HG02610 (cell line): ENCODE measurements at regions not wholly inside any gene's neighbourhood (a gene's known extent, or its start where the extent isn't known, plus 50 kb on each side); places are given as distances from the start of the nearest gene placed in this dataset.

Source experiments
- ATAC-seq: cut with Tn5 transposase; IDR thresholded peaks from one replicate; pipeline ENCODE4 v1.9.1; 2021; ENCODE audit warnings: mild to moderate bottlenecking, moderate library complexity; ENCODE audit not compliant: unreplicated experiment

DNA sequence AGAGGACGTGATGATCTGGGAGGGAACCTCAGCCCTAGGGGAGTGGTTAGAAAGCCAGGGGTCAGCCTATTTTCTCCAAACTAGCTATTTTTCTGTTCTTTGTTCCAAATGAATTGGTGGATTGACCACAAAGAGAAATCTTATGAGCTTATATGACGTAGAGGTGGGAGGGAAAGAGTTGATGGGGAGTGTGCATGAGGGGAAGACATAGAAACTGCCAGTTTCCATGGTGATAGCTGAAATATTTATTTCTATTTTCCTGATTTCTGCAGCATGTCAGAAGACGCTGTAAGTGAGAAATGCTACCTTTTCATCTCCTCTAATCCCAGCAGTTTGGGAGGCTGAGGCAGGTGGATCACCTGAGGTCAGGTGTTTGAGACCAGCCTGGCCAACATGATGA lies 51.4 kb upstream of the CISTR start:
- ATAC-seq = no peak

DNA sequence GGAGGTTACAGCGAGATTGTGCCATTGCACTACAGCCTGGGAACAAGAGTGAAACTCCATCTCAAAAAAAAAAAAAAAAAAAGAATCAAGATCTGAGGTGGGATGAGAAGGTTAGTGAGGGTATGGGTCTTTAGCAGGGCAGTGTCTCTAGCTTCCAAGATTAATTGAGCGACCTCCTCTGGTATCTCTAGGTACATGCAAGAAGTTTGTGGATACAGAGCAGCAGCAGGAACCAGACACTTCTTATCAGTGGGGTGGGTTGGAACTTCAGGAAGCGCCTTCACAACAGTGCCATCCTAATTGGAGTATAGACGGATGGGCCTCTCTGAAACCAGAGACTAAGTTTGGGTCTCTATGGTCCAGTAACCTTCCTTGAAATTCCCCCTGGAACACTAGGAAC lies 51.9 kb upstream of the CISTR start:
- ATAC-seq = no peak

DNA sequence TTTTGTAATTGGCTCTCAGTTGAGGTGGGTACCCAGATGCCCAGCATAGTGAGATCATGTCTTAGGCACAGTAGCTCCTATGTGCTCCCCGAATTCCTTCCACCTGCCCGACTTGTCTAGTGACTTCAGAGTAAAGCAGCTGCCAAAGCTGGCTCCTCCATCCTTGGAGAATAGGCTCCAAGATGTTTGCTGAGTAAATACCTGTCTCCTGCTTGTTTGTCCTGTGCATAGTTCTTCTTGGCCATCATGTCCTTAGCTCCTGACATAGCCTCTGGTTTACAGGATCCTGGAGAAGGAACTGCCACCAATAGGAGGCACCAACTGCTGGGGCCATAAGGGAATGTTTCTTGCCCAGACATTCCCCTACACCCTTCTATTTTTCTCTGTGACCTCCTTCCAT lies 52.6 kb upstream of the CISTR start:
- ATAC-seq = no peak

DNA sequence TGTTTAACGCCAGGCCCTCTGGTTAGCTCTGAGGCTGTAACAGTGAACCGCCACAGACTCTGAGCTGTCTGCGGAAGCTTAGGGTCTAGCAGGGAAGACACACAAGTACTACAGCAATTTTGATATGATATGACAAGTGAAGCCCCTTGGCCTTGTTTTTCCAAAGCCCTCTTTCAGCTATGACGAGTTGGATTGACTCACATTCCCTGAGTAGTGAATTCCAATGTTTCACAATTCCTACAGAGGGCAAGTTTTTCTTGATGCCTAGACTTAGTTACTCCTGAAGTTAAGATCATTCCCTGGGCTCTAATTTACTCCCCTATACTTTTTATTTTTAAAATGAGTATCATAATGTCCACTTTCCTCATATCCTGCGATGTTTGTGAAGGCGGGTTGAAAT lies 53.3 kb upstream of the CISTR start:
- no peak for ATAC-seq

DNA sequence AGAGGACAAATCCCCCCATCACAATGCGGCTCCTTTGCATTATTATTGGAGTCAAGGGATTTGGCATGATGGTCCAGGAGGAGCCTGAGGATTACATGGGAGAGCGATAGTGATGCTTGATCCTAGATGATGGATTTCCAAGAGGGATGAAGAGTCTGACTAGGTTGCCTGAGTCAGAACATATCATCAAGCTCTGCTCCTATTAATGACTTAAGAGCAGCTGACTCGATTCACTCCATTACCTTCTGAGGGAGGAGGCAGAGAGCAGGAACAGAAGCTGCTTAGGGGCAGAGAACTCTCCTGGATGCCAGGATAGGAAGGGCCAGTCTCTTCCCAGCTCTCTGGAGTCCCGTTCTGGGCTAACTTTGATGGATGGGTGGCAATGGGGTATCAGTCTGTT lies 54.0 kb upstream of the CISTR start:
- no peak for ATAC-seq

DNA sequence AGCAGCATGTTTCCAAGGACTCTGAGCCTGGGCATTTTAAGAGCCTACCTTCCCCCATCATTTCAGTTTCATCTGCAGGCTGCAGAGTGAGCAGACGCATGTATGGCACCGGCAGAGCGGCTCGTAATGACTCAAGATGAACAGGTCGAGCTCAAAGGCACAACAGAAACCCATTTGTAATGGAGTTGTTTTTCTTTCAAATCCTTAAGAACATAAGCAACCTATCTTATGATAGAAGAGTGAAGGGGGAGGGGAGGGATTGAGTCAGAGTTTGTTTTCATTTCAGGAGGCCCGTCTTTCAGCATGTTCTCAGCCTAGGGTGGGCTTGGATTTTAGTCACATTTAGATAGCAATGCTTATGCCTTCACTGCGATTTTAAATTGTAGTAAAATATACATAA lies 54.9 kb upstream of the CISTR start:
- no peak for ATAC-seq

DNA sequence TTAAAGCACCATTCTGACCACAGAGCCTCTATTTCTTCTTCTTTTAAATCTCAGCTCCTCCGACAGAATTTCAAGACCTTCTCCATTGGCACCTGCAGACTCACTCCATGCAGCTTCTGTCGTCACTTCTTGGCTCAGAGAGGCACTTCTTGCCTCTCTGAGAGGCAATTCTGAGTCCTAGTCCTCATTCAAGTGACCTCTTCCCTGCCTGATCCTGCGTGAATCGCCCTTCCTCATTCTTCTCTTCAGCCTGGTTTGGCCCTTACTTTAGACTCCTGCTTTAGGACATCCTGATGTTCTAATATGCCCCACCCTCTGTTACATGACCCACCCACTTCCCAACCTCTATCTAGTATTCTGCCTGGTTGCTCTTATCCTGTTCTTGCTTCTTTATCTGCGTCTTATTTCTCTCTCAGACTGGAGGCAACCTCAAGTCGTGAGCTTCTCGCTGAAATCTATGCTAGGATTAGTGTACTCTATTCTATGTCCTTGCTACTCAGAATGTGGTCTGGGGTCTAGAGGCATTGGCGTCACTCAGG lies 55.6 kb upstream of the CISTR start:
- no peak for ATAC-seq

DNA sequence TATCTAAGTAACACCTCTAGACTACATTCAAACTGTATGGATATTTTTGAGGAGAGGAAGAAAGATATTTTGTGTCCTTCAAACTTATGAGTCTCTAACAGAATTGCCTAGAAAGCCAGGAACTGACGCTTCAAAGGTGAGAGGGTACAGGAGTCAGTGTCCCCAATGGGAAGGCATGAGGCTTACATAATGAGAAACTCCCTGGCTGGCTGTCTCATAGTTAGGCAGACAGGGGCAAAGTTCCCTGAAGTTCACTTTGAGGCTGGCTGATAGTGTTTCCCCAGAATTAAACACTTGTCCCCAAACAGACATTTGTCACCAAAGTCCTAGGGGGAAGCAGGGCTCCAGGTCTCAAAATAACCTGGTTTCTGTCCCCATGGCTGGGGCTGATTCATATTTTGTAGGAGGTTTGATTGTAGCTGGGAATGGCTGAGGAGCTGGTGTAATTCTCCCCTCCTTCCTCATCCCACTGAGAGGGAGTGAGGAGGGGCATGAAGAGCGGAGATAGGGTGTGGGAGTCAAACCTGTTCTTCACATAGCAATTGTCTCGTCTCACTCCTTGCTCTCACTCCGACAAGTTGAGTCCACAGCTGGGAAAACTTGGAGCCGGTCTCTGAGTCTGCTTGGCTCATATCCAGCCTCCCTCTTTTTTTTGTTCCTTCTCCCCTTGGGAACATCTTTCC lies 56.4 kb upstream of the CISTR start:
- ATAC-seq = no peak

DNA sequence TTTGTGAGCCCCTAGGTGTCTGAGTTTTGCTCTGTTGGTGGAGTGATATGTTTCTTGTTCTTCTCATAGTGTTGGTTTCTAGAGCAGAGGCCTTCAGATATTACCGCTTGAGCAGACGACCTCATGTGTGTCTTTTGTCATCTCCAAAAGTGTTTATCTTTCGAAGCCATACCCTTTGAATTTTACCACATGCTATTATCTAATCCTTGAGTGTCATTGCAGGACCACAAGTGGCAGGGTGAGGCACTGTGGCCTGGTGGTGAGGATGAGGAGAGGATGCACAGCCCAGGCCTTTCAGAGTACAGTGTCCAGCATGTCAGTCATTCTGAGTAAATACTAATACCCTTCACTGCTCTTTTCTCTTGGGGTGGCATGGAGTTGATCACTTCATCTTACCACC lies 57.2 kb upstream of the CISTR start:
- ATAC-seq = no peak

DNA sequence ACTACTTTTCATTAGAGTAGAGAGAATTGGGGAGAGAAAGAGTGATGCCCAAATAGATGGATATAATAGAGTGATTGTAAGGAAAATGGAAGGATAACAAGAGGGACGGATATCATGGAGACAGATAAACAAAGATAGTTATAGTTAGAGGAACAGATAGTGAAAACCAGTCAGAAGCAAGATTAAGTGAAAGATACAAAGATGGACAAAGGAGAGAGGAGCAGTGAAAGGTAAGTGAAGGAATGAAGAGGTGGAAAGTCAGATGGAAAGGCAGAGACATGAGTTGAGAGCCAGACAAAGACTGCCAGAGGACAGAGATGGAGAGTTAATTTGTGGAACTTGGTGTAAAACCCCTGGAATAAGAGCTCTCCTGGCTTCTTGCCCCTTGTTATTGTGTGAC lies 59.2 kb upstream of the CISTR start:
- no peak for ATAC-seq

DNA sequence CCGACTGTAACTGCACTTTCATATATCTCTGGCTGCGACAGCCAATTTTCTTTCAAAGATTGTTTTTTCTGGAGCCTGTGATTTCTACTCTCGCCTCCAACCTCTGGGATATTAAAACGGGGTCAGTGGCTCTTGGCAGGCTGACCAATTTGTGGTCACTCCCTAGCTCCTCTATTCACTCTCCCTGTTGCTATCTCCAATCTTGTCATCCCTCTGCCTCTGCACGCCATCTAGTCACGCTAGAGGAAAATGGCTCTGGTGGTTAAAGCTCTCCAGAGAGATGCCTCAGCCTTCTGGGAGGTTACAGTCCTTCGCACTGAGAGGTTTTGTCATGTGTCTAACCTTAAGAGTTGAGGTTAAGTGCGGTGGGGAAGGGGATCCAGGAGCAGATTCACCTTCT lies 59.8 kb upstream of the CISTR start:
- ATAC-seq = no peak

DNA sequence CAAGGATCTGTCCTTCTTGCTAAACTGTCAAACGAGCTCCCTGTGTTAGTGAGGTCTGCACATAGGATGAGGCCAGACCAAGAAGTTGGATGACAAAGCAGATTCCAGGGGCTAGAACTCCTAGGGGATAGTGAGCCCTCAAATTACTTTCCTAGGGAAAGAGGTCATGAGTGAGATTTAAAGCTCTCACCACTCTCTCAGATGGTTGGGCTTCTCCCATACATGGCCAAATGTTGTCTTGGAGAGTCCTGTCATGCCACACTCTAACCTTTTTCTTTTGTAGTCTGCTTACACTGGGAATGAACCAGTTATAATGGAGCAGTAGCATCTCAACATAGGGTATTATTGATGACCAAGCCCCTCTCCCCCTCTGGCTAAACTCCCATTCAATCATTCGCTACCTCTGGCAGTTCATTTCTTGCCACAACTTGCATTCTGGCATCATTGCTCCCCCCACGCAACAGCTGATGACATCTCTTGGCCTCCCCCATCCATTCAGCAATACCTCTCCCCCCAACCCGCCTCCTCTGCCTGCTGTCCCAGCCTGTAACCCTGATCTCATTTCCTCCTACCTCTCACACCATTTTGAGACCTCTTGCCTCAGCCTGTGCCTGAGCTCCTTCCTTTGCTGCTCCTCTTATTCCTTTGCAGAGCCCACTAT lies 64.7 kb upstream of the CISTR start:
- no peak for ATAC-seq

DNA sequence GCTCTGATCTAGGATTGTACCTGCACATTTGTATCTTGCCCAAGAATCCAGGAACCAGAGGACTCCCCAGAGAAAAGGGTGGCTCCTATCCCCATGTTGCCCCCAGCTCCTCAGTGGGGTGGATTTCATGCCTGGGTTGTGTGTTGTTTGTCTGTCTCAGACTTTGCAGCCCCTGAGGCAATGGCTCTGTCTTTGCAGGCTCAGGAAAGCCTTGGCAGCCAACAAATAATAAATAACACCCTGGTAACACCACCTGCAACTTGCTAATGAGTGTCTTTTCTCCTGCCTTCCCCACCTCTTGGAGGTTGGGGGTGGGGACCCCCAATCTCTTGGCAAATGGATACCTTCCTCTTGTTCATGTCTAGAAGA lies 65.2 kb upstream of the CISTR start:
- ATAC-seq = no peak

DNA sequence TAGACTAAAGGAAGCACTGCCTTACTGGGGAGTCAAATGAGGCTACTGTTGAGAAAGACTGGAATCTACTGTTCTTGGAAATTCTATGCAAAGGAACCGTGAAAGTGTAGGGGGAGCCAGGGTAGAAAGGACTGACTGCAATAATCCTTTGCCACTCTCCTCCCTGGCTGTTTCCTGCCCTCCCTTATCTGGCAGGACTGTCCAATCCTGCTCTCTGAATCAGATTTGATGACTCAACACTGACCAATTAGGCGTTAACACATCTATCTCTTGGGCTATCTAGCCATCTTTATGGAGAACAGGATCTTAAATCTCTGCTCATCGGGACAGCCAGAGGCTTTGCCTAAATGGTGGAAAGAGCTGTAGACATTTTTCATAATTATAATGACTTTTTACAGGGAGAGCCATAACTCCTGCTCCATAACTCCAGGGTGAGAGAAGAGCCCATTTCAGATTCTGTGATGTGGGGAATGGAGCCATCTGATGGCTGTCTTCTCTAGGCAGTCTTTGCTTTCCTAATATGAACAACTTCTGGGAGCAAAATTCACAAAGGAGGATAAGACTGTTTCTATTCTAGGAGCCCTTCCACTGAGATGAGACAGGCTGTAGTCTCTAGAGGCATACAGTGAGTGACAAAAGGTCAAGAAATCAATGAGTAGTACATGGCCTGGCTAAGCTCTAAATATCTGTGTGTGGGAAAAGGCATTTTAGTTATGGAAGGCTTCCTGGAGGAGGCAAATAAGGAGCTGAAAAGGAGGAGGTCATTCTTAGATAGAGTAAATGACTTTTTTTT lies 68.9 kb upstream of the CISTR start:
- no peak for ATAC-seq

DNA sequence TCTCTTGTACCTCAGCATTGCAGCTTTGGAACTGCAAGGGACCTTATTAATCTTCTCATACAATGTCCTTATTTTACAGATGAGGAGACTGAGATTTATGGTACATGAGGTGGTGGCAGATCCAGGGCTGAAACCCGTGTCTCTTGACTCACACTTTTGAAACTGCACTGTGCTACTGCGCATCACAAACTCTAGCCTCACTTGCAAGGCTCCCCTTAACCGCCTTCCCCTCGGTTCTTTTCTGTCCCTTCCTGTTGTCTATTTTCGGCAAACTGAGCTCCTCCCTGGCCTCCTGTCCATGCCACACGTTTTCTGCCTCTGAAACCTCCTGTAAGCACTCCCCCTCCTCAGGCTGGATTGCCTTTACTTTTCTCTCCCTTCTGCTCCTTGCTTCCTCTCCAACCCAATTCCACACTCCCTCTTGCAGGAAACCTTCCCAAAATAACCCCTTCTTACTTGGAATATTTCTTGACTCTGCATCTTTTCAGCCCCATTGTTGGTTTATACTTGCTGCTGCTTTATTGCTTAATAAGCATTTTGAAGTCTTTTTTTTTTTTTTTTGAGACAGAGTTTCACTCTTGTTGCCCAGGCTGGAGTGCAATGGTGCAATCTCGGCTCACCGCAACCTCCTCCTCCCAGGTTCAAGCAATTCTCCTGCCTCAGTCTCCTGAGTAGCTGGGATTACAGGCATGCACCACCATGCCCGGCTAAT lies 72.4 kb upstream of the CISTR start:
- ATAC-seq = no peak

DNA sequence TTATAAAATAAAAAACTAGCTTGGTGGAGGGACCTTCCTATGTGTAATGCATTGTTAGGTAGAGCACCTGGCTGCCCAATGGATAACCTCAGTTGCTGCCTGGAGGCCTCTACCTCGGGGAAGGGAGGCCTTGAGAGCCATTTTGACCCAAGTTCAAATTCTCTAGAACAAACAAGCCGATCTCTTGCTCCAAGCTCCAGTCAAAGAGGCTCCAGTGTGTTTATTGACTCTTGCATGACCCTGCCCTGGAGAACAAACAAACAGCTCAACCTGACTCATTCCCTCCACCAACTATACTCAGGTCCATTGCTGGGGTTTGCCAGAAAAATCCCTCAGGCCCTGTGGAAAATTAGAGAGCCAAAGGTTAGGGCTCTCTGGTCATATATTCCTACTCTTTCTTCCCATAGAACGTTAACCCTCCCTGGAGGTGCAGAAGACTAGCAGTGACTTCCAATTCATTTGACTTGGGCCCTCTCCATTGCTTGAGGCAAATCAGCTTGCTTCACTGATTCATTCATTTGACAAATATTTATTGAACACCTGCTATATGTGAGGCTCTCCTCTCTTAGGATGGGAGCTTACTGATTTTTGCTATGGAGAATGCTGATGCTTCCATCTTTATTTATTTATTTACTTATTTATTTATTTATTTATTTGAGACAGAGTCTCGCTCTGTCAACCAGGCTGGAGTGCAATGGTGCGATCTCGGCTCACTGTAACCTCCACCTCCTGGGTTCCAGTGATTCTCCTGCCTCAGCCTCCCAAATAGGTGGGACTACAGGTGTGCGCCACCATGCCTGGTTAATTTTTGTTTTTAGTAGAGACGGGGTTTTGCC lies 73.7 kb upstream of the CISTR start:
- ATAC-seq = no peak

DNA sequence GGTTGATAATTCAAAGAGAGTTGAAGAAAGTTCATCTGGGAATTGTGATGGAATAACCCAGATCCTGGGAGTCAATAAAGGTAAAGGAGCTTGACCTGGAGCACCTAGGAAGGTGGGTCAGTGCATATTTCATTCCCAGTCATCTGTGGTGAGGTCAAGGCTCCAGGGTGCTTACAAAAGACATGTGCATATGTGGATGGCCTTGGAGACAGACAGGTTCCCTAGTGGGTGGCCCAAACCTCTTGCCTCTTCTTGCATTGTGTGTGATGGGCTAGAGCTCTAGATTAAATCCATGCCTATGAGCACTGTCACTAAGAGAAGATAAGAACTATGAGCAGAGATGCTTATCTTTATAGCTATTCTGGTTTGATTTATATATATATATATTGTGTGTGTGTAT lies 75.5 kb upstream of the CISTR start:
- ATAC-seq = no peak

DNA sequence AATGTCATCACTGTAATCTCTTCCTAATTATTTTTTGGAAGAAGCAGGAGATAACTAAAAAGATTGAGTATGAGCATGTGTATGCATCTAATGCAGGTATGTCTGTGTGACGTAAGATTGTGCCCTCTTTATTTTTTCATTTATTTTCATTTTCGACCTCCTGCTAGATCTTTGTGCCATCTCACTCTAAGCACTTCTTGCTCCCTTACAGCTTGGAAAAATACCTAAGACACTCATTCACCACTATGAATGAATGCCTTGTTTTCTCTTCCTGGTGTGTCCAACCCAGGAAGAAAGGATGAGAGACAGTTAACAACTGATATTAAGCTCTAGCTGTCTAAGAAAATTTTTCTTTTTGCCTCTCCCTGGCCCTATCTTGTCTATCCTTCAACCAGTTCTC lies 76.8 kb upstream of the CISTR start:
- no peak for ATAC-seq

DNA sequence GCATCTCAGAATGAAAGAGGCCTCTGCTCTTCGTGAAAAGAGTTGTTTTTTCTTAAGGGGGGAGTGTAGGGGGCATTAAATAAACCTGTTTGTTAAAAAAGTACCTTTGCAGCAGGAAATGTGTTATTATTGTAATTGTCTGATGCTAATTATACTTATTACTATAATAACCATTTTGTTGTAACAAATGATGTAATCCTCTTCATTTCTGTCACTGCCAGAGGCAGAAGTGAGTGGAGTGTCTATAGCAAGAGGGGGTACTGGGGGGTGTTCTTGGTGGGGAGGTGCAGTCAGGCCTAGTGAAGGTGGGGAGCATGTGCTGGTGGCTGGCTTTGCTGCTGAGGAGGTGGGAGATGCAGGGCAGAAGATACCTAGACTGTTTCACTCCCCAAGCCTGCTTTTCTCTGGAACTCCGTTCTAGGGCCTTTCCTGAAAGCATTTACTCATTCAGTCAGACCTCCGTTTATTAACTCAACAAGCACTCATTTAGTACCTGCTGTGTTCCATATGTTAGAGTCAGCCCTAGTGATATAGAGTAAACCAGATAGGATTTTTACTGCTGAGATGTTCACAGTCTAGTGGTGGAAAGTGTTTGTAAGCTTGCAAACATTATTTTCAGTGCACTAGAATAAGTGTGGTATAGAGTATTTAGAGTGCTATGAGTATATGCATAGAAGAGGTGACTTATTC lies 77.5 kb upstream of the CISTR start:
- no peak for ATAC-seq

DNA sequence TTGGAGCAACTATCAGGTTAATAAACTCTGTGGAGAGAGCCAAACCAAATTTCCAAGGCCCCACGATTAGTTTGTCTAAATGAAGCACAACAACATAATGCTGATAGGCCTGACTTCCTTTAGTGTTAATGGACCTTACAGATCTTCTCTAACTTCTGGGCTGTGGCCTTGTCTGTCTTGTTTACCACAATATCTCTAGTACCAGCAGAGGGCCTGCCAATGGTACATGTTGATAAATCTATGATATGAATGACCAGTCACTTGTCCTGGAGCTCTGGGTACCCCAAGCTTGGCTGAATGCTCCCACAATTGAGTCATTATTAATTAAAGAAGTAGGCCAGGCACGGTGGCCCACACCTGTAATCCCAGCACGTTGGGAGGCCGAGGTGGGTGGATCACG lies 78.9 kb upstream of the CISTR start:
- no peak for ATAC-seq
